ENCODE measurements at regions not wholly inside any gene's neighbourhood (a gene's known extent, or its start where the extent isn't known, plus 50 kb on each side); places are given as distances from the start of the nearest gene placed in this dataset.
A peak's percentile ranks its signal among the peaks of the same experiment; 100 is the strongest.
"Not testable (repeated sequence)": the region's sequence is repeated elsewhere in the genome, so short reads cannot be mapped to it uniquely, and the experiment has no call there.

DNA sequence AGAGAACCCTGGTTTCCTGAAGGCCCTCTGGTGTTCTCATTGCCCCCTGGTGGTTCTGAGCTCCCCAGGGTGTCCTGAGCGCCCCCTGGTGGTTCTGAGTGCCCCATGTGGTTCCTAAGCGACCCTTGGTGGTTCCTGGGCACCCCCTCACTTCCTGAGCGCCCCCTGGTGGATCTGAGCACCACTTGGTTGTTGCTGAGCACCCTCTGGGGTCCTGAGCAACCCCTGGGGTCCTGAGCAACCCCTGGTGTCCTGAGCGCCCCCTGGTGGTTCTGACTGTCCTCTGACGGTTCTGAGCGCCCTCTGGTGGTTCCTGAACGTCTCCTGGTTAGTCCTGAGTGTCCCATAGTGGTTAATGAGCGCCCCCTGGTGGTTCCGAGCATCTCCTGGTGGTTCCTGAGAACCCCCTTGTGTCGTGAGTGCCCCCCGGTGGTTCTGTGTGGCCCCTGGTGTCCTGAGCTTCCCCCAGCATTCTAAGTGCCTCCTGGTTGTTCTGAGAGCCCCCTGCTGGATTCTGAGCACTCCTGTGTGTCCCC, 568.3 kb downstream of the TMEM121 start:
- Mint-ChIP-seq H3K9me3 (peaks cover 33% of the 10 kb centered on the region), H3K4me1 (no peaks in the 10 kb centered on the region), H3K36me3 (ENCODE audit: low read depth) (no peaks in the 10 kb centered on the region), H3K27me3 (ENCODE audit: low read depth, poor library complexity) (no peaks in the 10 kb centered on the region), H3K4me3 (no peak overlapping the region), H3K27ac (no peak overlapping the region)
- DNase-seq = peak; percentile 2
- TF ChIP-seq CTCF (IDR thresholded peaks at IDR 0.05) = no peak

- no peak for TF ChIP-seq CTCF (IDR thresholded peaks at IDR 0.05)
- H3K4me1 Mint-ChIP-seq = no peaks in the 10 kb centered on the region
- H3K27me3 Mint-ChIP-seq (ENCODE audit: low read depth, poor library complexity) = no peaks in the 10 kb centered on the region
- H3K27ac Mint-ChIP-seq = no peak overlapping the region
- no peak for DNase-seq
- H3K9me3 Mint-ChIP-seq = peaks cover 51% of the 10 kb centered on the region
- no peaks in the 10 kb centered on the region for H3K36me3 Mint-ChIP-seq (ENCODE audit: low read depth)
- H3K4me3 Mint-ChIP-seq = no peak overlapping the region
Measured at GRCh38 chr14:106107703-106108102, 581.3 kb downstream of the TMEM121 start.

- Mint-ChIP-seq H3K36me3 (ENCODE audit: low read depth) (no peaks in the 10 kb centered on the region), H3K4me3 (no peak overlapping the region), H3K27ac (no peak overlapping the region), H3K27me3 (ENCODE audit: low read depth, poor library complexity) (no peaks in the 10 kb centered on the region), H3K4me1 (no peaks in the 10 kb centered on the region), H3K9me3 (peaks cover 46% of the 10 kb centered on the region)
- TF ChIP-seq CTCF (IDR thresholded peaks at IDR 0.05) = no peak
- DNase-seq = no peak
Measured at GRCh38 chr14:106109337-106109736, 583.0 kb downstream of the TMEM121 start.

DNA sequence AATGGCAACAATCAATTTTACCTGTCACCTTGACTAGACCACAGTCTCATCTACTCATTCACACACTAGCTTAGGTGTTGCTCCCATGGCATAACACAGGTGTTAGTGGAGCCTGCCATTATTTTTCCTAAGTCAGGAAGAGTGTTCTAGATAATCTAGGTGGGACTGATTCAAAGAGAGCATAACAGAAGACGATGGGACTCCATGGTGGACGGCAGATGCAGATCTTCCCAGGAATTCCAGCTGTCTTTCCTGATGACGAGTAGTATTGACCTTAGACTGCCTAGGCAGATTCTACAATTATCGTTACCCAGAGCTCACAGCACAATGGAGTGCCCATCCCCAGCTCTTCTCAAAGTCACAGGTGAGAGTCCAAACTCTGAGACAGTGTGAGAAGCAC, 589.0 kb downstream of the TMEM121 start:
- Mint-ChIP-seq H3K27me3 (ENCODE audit: low read depth, poor library complexity) (peaks cover 2% of the 10 kb centered on the region), H3K9me3 (peaks cover 62% of the 10 kb centered on the region), H3K4me1 (no peaks in the 10 kb centered on the region), H3K36me3 (ENCODE audit: low read depth) (no peaks in the 10 kb centered on the region), H3K4me3 (no peak overlapping the region), H3K27ac (no peak overlapping the region)
- TF ChIP-seq CTCF (IDR thresholded peaks at IDR 0.05) = no peak
- no peak for DNase-seq

DNA sequence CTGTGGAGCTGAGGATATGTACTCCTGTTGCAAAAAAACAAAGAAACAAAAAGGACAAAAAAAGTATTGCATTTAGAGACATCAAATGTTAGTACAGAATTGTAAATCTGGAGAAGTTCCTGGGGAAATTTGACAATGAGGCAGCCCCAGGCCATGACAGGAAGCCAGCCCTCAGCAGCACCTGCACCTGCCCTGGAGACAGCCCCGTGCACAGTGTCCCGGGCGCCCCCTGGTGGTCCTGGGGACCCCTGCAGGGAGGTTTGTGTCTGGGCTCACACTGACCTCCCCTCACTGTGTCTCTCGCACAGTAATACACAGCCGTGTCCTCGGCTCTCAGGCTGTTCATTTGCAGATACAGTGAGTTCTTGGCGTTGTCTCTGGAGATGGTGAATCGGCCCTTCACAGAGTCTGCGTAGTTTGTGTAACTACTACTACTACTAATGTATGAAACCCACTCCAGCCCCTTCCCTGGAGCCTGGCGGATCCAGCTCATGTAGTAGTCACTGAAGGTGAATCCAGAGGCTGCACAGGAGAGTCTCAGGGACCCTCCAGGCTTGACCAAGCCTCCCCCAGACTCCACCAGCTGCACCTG, 590.1 kb downstream of the TMEM121 start:
- not testable (repeated sequence) for H3K36me3 Mint-ChIP-seq (ENCODE audit: low read depth); H3K27ac Mint-ChIP-seq; H3K27me3 Mint-ChIP-seq (ENCODE audit: low read depth, poor library complexity); DNase-seq; H3K4me1 Mint-ChIP-seq; H3K4me3 Mint-ChIP-seq
- peaks cover 69% of the 10 kb centered on the region for H3K9me3 Mint-ChIP-seq

DNA sequence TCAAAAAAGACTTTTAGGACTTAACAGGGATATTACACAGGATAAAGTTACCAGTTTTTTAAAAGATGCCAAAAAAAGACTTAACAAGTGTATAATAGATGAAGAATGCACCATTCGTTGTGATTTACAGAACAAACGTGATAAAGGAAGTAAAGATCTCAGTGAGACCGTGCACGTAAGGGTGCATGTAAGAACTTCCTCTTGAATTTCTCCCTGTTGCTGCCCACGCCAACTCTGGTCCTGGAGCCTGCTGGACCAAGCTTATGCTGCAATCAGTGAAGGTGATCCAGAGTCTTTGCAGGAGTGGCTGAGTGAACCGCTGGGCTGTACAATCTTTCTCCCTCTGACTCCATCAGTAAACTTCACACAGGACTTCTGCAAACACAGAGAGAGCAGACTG, 593.7 kb downstream of the TMEM121 start:
- Mint-ChIP-seq H3K27me3 (ENCODE audit: low read depth, poor library complexity) (peaks cover 5% of the 10 kb centered on the region), H3K27ac (no peak overlapping the region), H3K4me1 (no peaks in the 10 kb centered on the region), H3K36me3 (ENCODE audit: low read depth) (no peaks in the 10 kb centered on the region), H3K4me3 (no peak overlapping the region), H3K9me3 (peaks cover 87% of the 10 kb centered on the region)
- TF ChIP-seq CTCF (IDR thresholded peaks at IDR 0.05) = no peak
- DNase-seq = no peak
